ENCODE measurements at regions not wholly inside any gene's neighbourhood (a gene's known extent, or its start where the extent isn't known, plus 50 kb on each side); places are given as distances from the start of the nearest gene placed in this dataset.

GRCh38 chr3:144296808-144297207, 325.2 kb downstream of the DIPK2A start:
- Mint-ChIP-seq H3K9me3 (no peaks in the 10 kb centered on the region), H3K27me3 (ENCODE audit: insufficient read depth) (peaks cover 6% of the 10 kb centered on the region)
- intact Hi-C loops (cut with micrococcal nuclease), result loop anchor here (5.0 kb wide), 1 partner anchor 325 kb away; the partner anchor contains the start of gene DIPK2A

GRCh38 chr3:144301863-144302262, 330.2 kb downstream of the DIPK2A start:
- Mint-ChIP-seq H3K27ac (no peak overlapping the region), H3K9me3 (peaks cover 5% of the 10 kb centered on the region), H3K27me3 (ENCODE audit: insufficient read depth) (peaks cover 6% of the 10 kb centered on the region), H3K4me3 (no peak overlapping the region), H3K4me1 (ENCODE audit: low read depth) (peaks cover 5% of the 10 kb centered on the region), H3K36me3 (ENCODE audit: low read depth) (no peaks in the 10 kb centered on the region)
- intact Hi-C loops (cut with micrococcal nuclease), result no loop called here
- DNase-seq (ENCODE audit: low spot score), result no peak

More at GRCh38 chr3:144296808-144297207, 325.2 kb downstream of the DIPK2A start:
- Mint-ChIP-seq H3K36me3 (ENCODE audit: low read depth) (no peaks in the 10 kb centered on the region), H3K27ac (no peak overlapping the region), H3K4me3 (no peak overlapping the region), H3K4me1 (ENCODE audit: low read depth) (peaks cover 16% of the 10 kb centered on the region)
- no peak for DNase-seq (ENCODE audit: low spot score)

DNA sequence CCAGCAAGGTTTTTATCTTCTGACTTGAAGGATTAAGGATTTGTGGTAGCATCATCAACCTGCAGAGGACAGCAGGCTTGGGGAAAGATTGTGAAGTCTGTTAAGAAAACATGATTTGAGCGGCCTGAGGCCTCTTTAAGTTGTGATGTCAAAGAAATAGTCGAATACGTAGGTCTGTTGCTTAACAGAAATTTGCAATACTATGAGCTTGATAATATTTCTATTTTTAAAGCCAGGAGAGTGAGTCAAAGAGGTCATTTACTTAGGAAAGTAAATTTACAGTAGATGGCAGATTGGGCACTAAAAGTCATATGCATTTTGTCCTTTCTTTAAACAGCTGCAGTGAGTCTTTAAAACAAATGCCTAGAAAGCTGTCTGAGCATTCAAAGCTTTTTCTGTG, 336.3 kb downstream of the DIPK2A start:
- Mint-ChIP-seq H3K27ac (no peak overlapping the region), H3K27me3 (ENCODE audit: insufficient read depth) (no peaks in the 10 kb centered on the region), H3K4me3 (no peak overlapping the region), H3K9me3 (no peaks in the 10 kb centered on the region), H3K36me3 (ENCODE audit: low read depth) (no peaks in the 10 kb centered on the region), H3K4me1 (ENCODE audit: low read depth) (no peaks in the 10 kb centered on the region)
- DNase-seq (ENCODE audit: low spot score), result no peak
- intact Hi-C loops (cut with micrococcal nuclease), result no loop called here

DNA sequence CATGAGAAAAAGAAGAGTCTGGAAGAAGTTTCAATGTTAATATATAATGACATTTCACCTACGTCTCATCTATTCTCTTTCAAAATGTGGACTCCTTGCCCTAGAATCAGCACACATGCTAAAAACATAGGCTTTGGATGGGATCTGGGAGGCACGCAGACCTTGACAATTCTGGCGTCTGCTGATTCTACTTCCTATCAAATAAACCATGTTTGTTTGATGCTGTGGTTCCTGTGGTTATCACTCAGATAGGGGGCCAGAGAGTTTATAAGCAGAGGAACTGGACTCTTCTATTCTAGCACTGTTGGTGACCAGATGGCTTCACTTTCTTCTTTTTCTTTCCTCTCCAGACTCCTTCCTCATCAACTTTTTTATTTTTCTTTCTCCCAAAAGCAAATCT, 336.8 kb downstream of the DIPK2A start:
- DNase-seq (ENCODE audit: low spot score), result no peak
- no peaks in the 10 kb centered on the region for H3K9me3 Mint-ChIP-seq
- H3K36me3 Mint-ChIP-seq (ENCODE audit: low read depth), result no peaks in the 10 kb centered on the region
- H3K27me3 Mint-ChIP-seq (ENCODE audit: insufficient read depth), result no peaks in the 10 kb centered on the region
- intact Hi-C loops (cut with micrococcal nuclease), result no loop called here
- H3K4me1 Mint-ChIP-seq (ENCODE audit: low read depth), result no peaks in the 10 kb centered on the region
- H3K4me3 Mint-ChIP-seq, result no peak overlapping the region
- H3K27ac Mint-ChIP-seq, result no peak overlapping the region

DNA sequence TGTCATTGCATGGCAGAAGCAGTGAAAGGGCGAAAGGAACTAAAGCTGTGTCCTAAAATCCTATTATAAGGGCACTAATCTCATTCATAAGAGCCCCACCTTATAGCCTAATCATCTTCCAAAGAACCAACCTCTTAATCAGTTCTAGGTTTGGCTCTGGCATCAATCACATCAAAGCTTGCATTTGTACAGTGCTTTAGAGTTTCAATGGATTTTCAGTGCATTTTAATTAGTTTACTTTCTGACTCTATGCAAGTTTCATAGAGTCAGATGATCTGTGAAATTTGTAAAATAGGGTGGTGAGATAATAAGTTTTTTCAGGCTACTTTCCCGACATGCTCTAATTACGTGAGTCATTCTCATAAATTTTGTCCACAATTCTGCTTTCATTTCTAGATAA, 341.1 kb downstream of the DIPK2A start:
- Mint-ChIP-seq H3K36me3 (ENCODE audit: low read depth) (no peaks in the 10 kb centered on the region), H3K27me3 (ENCODE audit: insufficient read depth) (no peaks in the 10 kb centered on the region), H3K4me1 (ENCODE audit: low read depth) (no peaks in the 10 kb centered on the region), H3K9me3 (no peaks in the 10 kb centered on the region), H3K27ac (no peak overlapping the region), H3K4me3 (no peak overlapping the region)
- intact Hi-C loops (cut with micrococcal nuclease), result no loop called here
- no peak for DNase-seq (ENCODE audit: low spot score)

DNA sequence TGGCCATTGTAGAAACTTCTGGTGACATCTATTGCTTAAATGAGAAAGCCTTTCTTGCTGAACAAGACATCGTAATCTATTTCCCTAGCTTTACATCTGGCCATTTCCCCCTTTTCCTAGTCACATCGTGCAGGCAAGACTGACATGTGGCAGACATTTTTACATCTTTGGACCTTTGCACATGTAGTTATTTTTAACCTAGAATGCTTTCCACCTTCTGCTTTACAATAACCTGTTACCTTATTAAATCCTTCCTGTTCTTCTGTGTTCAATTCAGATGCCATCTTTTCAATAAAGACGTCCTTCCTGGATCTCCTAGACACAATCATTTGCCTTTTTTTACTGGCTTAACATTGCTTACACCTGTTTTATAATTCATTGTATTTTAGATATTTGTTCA, 343.3 kb downstream of the DIPK2A start:
- H3K27me3 Mint-ChIP-seq (ENCODE audit: insufficient read depth), result no peaks in the 10 kb centered on the region
- H3K36me3 Mint-ChIP-seq (ENCODE audit: low read depth), result no peaks in the 10 kb centered on the region
- H3K4me1 Mint-ChIP-seq (ENCODE audit: low read depth), result no peaks in the 10 kb centered on the region
- no peaks in the 10 kb centered on the region for H3K9me3 Mint-ChIP-seq
- DNase-seq (ENCODE audit: low spot score), result no peak
- no peak overlapping the region for H3K27ac Mint-ChIP-seq
- intact Hi-C loops (cut with micrococcal nuclease), result no loop called here
- H3K4me3 Mint-ChIP-seq, result no peak overlapping the region

DNA sequence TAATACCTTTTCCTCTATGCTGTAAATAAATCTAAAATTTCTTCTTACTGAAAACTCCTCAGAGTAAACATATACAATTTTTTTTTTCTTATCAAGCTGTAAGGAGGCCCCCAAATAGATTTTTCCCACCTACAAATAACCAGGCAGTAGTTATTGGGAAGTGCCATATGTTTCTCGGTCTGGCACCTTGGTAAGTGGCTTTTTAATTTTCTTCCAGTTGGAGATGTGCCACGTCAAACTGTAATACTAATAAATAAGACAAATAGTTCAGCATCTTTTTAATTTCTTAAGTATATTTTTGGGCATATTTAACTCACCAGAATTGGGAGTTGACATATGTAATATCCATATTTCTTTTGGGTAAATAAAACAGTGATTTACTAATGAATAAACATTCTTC, 346.3 kb downstream of the DIPK2A start:
- intact Hi-C loops (cut with micrococcal nuclease), result no loop called here
- no peak for DNase-seq (ENCODE audit: low spot score)
- no peaks in the 10 kb centered on the region for H3K36me3 Mint-ChIP-seq (ENCODE audit: low read depth)

DNA sequence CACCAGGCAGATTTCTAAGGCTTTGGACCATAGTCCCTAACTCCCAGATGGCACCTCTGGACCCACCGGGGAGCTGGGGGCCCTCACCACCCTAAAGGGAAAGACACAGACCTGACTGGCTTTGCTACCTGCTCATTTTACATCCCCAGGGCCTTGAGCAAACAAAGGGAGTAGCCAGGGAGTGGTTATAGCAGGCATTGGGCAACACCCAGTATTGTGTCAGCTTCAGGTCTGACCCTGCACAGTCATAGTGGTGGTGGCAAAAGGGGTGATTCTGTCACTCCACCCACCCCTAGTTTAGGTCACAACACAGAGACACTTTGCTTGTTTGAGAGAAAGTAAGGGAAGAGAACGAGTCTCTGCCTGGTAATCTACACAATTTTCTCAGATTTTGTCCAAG, 352.5 kb downstream of the DIPK2A start:
- Mint-ChIP-seq H3K27ac (no peak overlapping the region), H3K4me1 (ENCODE audit: low read depth) (no peaks in the 10 kb centered on the region), H3K27me3 (ENCODE audit: insufficient read depth) (peaks cover 2% of the 10 kb centered on the region), H3K4me3 (no peak overlapping the region), H3K9me3 (no peaks in the 10 kb centered on the region), H3K36me3 (ENCODE audit: low read depth) (no peaks in the 10 kb centered on the region)
- intact Hi-C loops (cut with micrococcal nuclease), result no loop called here
- DNase-seq (ENCODE audit: low spot score), result no peak

More for the DNA sequence above, 346.3 kb downstream of the DIPK2A start:
- Mint-ChIP-seq H3K4me3 (no peak overlapping the region), H3K27me3 (ENCODE audit: insufficient read depth) (no peaks in the 10 kb centered on the region), H3K27ac (no peak overlapping the region), H3K9me3 (no peaks in the 10 kb centered on the region), H3K4me1 (ENCODE audit: low read depth) (no peaks in the 10 kb centered on the region)

DNA sequence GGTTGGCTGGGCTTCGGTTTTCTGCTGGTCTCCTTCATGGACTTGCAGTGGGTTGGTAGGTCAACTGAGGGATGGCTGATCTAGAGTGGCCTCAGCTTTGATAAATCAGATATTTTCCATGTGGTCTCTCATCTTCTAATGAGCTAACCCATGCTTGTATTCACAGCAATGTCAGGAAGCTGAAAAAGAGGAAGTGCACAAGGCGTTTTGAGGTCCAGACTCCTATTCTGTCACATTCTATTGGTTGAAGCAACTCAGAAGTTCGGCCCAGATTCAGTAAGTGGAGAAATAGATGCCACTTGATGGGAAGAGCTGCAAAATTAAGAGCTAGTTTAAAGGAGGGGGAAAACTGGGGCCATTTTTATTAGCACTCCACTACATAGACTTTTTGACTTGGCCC, 361.2 kb downstream of the DIPK2A start:
- Mint-ChIP-seq H3K4me3 (no peak overlapping the region), H3K9me3 (no peaks in the 10 kb centered on the region), H3K27me3 (ENCODE audit: insufficient read depth) (no peaks in the 10 kb centered on the region), H3K36me3 (ENCODE audit: low read depth) (no peaks in the 10 kb centered on the region), H3K4me1 (ENCODE audit: low read depth) (no peaks in the 10 kb centered on the region), H3K27ac (no peak overlapping the region)
- no peak for DNase-seq (ENCODE audit: low spot score)
- intact Hi-C loops (cut with micrococcal nuclease), result no loop called here

GRCh38 chr3:144341471-144341870, 369.8 kb downstream of the DIPK2A start:
- H3K27ac Mint-ChIP-seq, result no peak overlapping the region
- H3K4me3 Mint-ChIP-seq, result no peak overlapping the region
- DNase-seq (ENCODE audit: low spot score), result no peak
- no peaks in the 10 kb centered on the region for H3K36me3 Mint-ChIP-seq (ENCODE audit: low read depth)
- no peaks in the 10 kb centered on the region for H3K4me1 Mint-ChIP-seq (ENCODE audit: low read depth)
- H3K27me3 Mint-ChIP-seq (ENCODE audit: insufficient read depth), result no peaks in the 10 kb centered on the region
- no peaks in the 10 kb centered on the region for H3K9me3 Mint-ChIP-seq
- intact Hi-C loops (cut with micrococcal nuclease), result no loop called here

GRCh38 chr3:144343343-144343742, 371.7 kb downstream of the DIPK2A start:
- DNase-seq (ENCODE audit: low spot score), result no peak
- Mint-ChIP-seq H3K9me3 (no peaks in the 10 kb centered on the region), H3K27me3 (ENCODE audit: insufficient read depth) (no peaks in the 10 kb centered on the region), H3K4me1 (ENCODE audit: low read depth) (no peaks in the 10 kb centered on the region), H3K27ac (no peak overlapping the region), H3K4me3 (no peak overlapping the region), H3K36me3 (ENCODE audit: low read depth) (no peaks in the 10 kb centered on the region)
- intact Hi-C loops (cut with micrococcal nuclease), result no loop called here

DNA sequence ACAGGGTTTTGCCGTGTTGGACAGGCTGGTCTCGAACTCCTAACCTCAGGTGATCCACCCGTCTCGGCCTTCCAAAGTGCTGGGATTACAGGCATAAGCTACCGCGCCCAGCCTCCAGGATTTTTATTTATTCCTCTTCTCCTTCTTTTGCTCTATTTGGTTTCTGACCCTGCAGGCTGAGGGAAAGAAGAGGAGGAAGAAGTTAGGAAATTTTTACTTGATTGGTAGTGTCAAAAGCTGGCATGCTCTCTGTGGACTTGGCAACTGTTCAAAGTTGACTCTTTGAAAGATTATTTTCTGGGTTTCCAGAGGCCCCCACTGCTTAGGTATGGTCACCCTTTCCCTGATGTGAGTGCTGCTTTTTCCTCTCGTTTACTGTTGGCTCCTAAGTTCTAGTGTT, 372.2 kb downstream of the DIPK2A start:
- no peak overlapping the region for H3K4me3 Mint-ChIP-seq
- no peaks in the 10 kb centered on the region for H3K27me3 Mint-ChIP-seq (ENCODE audit: insufficient read depth)
- H3K9me3 Mint-ChIP-seq, result no peaks in the 10 kb centered on the region
- intact Hi-C loops (cut with micrococcal nuclease), result no loop called here
- no peak for DNase-seq (ENCODE audit: low spot score)
- H3K4me1 Mint-ChIP-seq (ENCODE audit: low read depth), result no peaks in the 10 kb centered on the region
- no peaks in the 10 kb centered on the region for H3K36me3 Mint-ChIP-seq (ENCODE audit: low read depth)
- no peak overlapping the region for H3K27ac Mint-ChIP-seq

GRCh38 chr3:144344925-144345548, 373.4 kb downstream of the DIPK2A start:
- H3K9me3 Mint-ChIP-seq, result no peaks in the 10 kb centered on the region
- no peaks in the 10 kb centered on the region for H3K27me3 Mint-ChIP-seq (ENCODE audit: insufficient read depth)
- DNase-seq (ENCODE audit: low spot score), result no peak
- no peak overlapping the region for H3K4me3 Mint-ChIP-seq
- H3K36me3 Mint-ChIP-seq (ENCODE audit: low read depth), result no peaks in the 10 kb centered on the region
- H3K27ac Mint-ChIP-seq, result no peak overlapping the region
- intact Hi-C loops (cut with micrococcal nuclease), result no loop called here
- no peaks in the 10 kb centered on the region for H3K4me1 Mint-ChIP-seq (ENCODE audit: low read depth)

DNA sequence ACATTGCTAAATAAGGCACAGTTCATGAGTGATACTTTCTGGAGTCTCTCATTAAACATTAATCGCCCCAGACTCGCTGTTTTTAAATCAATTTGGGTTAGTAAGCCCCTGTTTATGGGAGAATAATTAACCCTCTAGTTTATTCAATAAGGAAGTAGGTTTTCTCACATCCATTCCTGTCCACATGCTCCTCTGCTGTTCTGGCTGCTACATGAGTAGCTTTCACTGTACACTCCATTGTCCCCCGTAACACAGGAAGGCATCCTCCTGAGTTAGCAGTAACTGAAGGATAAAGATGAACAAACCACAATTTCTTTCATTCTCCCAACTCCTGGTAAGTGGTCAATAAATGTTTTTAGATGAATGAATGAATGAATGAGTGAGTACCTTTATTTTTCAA, 378.5 kb downstream of the DIPK2A start:
- H3K27ac Mint-ChIP-seq, result no peak overlapping the region
- intact Hi-C loops (cut with micrococcal nuclease), result no loop called here
- H3K9me3 Mint-ChIP-seq, result no peaks in the 10 kb centered on the region
- H3K27me3 Mint-ChIP-seq (ENCODE audit: insufficient read depth), result peaks cover 2% of the 10 kb centered on the region
- DNase-seq (ENCODE audit: low spot score), result no peak
- no peak overlapping the region for H3K4me3 Mint-ChIP-seq
- no peaks in the 10 kb centered on the region for H3K36me3 Mint-ChIP-seq (ENCODE audit: low read depth)
- H3K4me1 Mint-ChIP-seq (ENCODE audit: low read depth), result no peaks in the 10 kb centered on the region
